ENCODE measurements at regions not wholly inside any gene's neighbourhood (a gene's known extent, or its start where the extent isn't known, plus 50 kb on each side); places are given as distances from the start of the nearest gene placed in this dataset.
A peak's percentile ranks its signal among the peaks of the same experiment; 100 is the strongest.

DNA sequence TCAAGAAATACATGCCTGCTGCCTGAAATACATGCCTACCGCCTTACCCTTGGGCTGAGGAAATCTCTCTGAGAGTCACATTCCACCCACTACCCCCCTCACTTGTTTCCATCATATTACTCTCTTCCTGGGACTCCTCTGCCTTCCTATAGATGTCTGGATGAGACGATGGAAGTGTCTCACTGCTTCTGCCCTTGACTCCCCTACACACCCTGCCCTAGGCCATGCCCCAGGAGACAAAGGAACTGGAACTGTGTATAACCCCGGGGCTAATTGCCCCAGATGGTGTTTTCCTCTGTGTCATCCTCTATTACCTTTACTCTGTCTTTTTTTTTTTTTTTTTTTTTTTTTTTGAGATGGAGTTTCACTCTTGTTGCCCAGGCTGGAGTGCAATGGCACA, 102.0 kb downstream of the GTPBP8 start:
- no peak overlapping the region for H3K4me3 ChIP-seq (ENCODE audit: low read length)
- no peak for DNase-seq (ENCODE audit: low read depth, low spot score)

GRCh38 chr3:113094337-113095221, 103.8 kb downstream of the GTPBP8 start:
- no peak overlapping the region for H3K4me3 ChIP-seq (ENCODE audit: low read length)
- no peak for DNase-seq (ENCODE audit: low read depth, low spot score)

DNA sequence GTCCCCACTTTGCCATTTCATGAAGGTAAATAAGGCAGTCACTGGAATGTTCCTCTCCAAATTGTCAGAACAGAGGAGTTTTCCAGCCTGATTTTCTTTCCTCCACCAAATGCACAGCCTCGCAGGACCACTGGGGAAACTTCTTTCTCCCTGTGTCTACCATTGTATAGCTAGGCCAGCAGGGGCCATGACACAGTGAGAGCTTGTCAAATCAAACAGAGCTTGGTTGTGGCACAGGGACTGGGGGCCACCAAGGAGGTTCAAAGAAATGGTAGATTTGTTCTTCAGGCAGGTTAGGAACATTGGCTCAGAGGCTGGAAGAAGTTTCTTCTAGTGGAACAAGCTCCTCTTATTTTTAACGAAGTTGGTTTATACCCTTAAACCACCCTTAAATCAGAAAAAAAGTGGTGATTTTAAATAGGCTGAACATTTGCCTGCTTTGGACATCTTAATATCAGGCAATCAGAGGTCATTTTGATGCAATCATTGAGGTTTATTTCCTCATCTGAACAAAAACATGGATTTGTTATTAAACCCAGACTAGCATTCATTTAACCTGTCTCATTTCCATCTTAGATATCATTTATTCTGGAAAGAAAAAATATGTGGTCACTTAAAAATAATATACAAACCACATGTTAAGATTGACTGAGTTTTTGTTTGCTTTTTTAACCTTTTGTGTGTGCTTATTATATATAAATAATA, 105.6 kb downstream of the GTPBP8 start:
- no peak for DNase-seq (ENCODE audit: low read depth, low spot score)

GRCh38 chr3:113097960-113098447, 107.2 kb downstream of the GTPBP8 start:
- DNase-seq (ENCODE audit: low read depth, low spot score) = no peak

More for the DNA sequence above, 105.6 kb downstream of the GTPBP8 start:
- no peak overlapping the region for H3K4me3 ChIP-seq (ENCODE audit: low read length)

GRCh38 chr3:113100063-113100462, 109.3 kb downstream of the GTPBP8 start:
- no peak overlapping the region for H3K4me3 ChIP-seq (ENCODE audit: low read length)
- no peak for DNase-seq (ENCODE audit: low read depth, low spot score)

More at GRCh38 chr3:113097960-113098447, 107.2 kb downstream of the GTPBP8 start:
- no peak overlapping the region for H3K4me3 ChIP-seq (ENCODE audit: low read length)

DNA sequence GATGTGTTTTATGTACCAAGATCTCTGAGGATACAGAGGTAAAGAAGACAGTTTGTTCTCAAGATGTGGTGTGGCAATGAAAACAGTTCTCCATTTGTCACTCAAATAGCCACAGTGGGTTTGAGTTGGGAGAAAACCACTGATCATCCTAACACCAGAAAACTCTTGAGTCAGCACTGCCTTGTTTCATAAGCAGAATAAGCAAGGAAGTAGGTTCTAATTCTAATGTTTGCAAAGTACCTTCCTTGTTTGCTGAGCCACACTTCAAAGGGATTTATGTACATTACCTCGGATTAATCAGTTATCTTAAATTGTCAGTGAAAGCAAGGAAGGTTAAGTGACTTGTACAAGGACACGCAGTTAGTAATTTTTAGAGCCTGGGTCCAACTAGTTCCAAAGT, 107.8 kb upstream of the BOC start:
- DNase-seq (ENCODE audit: low read depth, low spot score) = no peak
- H3K4me3 ChIP-seq (ENCODE audit: low read length) = no peak overlapping the region

GRCh38 chr3:113104357-113105092, 106.8 kb upstream of the BOC start:
- DNase-seq (ENCODE audit: low read depth, low spot score) = no peak
- no peak overlapping the region for H3K4me3 ChIP-seq (ENCODE audit: low read length)

GRCh38 chr3:113105093-113105449, 106.3 kb upstream of the BOC start:
- H3K4me3 ChIP-seq (ENCODE audit: low read length) = no peak overlapping the region
- no peak for DNase-seq (ENCODE audit: low read depth, low spot score)

GRCh38 chr3:113105966-113106660, 105.2 kb upstream of the BOC start:
- no peak overlapping the region for H3K4me3 ChIP-seq (ENCODE audit: low read length)
- DNase-seq (ENCODE audit: low read depth, low spot score) = no peak

GRCh38 chr3:113110267-113110666, 101.1 kb upstream of the BOC start:
- H3K4me3 ChIP-seq (ENCODE audit: low read length) = no peak overlapping the region
- DNase-seq (ENCODE audit: low read depth, low spot score) = no peak

GRCh38 chr3:113111011-113111707, 100.2 kb upstream of the BOC start:
- no peak overlapping the region for H3K4me3 ChIP-seq (ENCODE audit: low read length)
- DNase-seq (ENCODE audit: low read depth, low spot score) = peak; percentile 56

GRCh38 chr3:113113361-113113760, 98.0 kb upstream of the BOC start:
- H3K4me3 ChIP-seq (ENCODE audit: low read length) = no peak overlapping the region
- DNase-seq (ENCODE audit: low read depth, low spot score) = no peak

DNA sequence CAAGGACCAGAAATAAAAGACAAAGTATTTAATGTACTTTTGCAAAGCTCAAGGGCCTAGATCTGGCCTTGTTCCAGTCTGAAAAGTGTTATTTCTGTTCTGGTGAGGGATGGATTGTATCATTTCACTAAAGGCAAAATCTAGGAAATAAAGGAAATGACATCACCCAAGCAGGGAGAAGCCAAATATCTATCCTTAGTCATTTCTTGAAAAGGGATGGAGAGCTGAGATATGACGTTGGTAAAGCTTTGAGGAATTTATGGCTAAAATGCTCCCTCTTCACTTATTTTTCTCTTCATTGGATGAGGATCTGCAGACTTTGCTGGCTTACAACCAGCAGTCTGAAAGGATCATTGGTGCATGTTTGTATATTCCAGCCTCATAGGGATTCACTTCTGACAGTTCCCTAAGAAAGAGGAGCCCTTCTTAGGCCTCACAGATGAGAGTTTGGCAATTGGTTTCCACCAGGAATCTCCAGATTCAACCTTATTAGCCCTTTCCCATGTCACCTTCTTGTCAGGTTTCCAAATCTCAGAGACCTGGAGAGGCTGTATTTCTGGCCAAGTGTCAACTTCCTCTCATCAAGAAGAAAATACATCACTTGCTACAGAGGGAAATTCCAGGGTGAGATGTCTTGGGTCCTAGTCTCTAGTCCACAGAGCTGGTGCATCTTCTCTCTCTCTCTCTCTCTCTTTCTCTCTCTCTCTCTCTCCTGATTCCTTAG, 93.7 kb upstream of the BOC start:
- no peak overlapping the region for H3K4me3 ChIP-seq (ENCODE audit: low read length)
- no peak for DNase-seq (ENCODE audit: low read depth, low spot score)

- no peak overlapping the region for H3K4me3 ChIP-seq (ENCODE audit: low read length)
Measured at GRCh38 chr3:113118336-113118735, 93.0 kb upstream of the BOC start.

DNA sequence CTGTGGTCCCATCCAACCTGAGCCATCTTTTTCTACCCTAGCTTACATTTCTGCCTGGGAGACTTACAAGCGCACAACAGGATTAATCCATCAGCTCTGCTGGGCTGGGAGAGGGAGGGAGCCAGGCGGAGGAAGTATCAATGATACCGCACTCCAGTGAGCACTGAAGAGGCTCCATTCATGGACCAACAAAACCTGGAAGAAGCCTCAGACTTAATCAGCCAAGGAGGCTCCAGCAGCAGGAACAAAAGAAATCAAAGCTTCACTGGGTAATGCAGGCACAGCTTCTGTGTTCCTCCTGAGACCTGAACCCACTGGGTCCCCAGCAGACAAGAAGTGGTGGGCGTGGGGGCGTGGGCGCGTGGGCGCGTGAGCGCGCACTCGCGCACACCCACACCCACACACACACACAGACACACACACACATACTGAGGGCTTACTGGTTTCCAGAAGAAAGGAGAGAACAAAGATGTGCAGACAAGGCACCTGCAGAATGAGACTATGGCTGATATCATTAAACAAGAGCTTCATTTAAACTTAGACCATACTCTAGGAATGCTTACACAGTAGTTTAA, 87.0 kb upstream of the BOC start:
- no peak for DNase-seq (ENCODE audit: low read depth, low spot score)
- H3K4me3 ChIP-seq (ENCODE audit: low read length) = no peak overlapping the region

More at GRCh38 chr3:113118336-113118735, 93.0 kb upstream of the BOC start:
- DNase-seq (ENCODE audit: low read depth, low spot score) = no peak

GRCh38 chr3:113125951-113126350, 85.4 kb upstream of the BOC start:
- H3K4me3 ChIP-seq (ENCODE audit: low read length) = no peak overlapping the region
- DNase-seq (ENCODE audit: low read depth, low spot score) = no peak

DNA sequence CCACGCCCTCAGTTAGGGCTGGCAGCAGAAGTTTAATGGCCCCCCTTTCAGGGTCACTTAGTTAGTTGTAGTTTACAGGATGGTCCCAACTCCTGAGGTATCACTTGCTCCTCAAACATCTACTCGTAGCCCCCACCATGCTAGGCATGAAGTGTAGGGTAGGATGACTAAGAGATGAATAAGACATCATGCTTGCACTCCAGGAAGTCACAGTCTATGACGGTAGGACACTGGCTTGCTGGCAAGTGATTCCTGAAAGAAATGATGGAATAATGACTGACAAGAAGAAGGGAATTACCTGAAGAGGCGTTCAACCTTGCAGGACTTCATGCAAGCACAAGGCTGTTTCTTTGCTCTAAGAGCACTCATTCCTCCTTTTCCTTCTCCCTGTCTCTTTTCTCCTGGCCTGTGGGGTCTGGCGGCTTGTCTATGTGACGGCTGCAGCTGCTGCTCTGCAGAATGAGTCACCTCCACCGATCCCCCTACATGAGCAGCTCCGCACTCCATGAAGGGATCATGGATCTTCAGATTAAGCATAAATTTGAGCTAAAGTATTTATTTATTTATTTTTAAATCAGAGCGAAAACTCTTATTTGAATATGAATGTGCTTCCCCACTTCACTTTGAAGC, 82.9 kb upstream of the BOC start:
- H3K4me3 ChIP-seq (ENCODE audit: low read length) = no peak overlapping the region
- DNase-seq (ENCODE audit: low read depth, low spot score) = no peak
